C4-2B (cell line): ENCODE measurements at regions not wholly inside any gene's neighbourhood (a gene's known extent, or its start where the extent isn't known, plus 50 kb on each side); places are given as distances from the start of the nearest gene placed in this dataset.

Experiments
- CTCF ChIP-seq: fragments of 450-650 bp; conservative IDR thresholded peaks from 2 replicates; pipeline ENCODE4 v1.5.1; 2017; ENCODE audit warnings: mild to moderate bottlenecking
- ZFX ChIP-seq: fragments of 450-650 bp; IDR thresholded peaks from 2 replicates; pipeline ENCODE4 v1.6.1; 2017

- TF ChIP-seq CTCF (no peak), ZFX (no peak)
Measured at GRCh38 chr2:125033871-125034270, 1008.8 kb downstream of the CNTNAP5 start.
